ENCODE measurements at regions not wholly inside any gene's neighbourhood (a gene's known extent, or its start where the extent isn't known, plus 50 kb on each side); places are given as distances from the start of the nearest gene placed in this dataset.

- TF ChIP-seq EZH2 (IDR thresholded peaks at IDR 0.05; ENCODE audit: borderline replicate concordance) (no peak), EZH2phosphoT487 (IDR thresholded peaks at IDR 0.05; ENCODE audit: low read depth, severe bottlenecking, unreplicated experiment) (no peak)
- TF ChIP-seq, protein P1, sequence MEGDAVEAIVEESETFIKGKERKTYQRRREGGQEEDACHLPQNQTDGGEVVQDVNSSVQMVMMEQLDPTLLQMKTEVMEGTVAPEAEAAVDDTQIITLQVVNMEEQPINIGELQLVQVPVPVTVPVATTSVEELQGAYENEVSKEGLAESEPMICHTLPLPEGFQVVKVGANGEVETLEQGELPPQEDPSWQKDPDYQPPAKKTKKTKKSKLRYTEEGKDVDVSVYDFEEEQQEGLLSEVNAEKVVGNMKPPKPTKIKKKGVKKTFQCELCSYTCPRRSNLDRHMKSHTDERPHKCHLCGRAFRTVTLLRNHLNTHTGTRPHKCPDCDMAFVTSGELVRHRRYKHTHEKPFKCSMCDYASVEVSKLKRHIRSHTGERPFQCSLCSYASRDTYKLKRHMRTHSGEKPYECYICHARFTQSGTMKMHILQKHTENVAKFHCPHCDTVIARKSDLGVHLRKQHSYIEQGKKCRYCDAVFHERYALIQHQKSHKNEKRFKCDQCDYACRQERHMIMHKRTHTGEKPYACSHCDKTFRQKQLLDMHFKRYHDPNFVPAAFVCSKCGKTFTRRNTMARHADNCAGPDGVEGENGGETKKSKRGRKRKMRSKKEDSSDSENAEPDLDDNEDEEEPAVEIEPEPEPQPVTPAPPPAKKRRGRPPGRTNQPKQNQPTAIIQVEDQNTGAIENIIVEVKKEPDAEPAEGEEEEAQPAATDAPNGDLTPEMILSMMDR (IDR thresholded peaks at IDR 0.05; ENCODE audit: poor library complexity), result no peak
These were observed 103.2 kb downstream of the EBLN2 start for GRCh38 chr3:73164622-73165021.
